Right hindlimb (tissue), 1 donor: ENCODE measurements at regions not wholly inside any gene's neighbourhood (a gene's known extent, or its start where the extent isn't known, plus 50 kb on each side); places are given as distances from the start of the nearest gene placed in this dataset.

ENCODE experiments used
- DNase-seq: peaks from one replicate; pipeline ENCODE4 v3.0.0-alpha.2; 2018

- DNase-seq, result no peak
Measured at GRCh38 chr12:77202457-77203060, 137.2 kb upstream of the E2F7 start.

DNA sequence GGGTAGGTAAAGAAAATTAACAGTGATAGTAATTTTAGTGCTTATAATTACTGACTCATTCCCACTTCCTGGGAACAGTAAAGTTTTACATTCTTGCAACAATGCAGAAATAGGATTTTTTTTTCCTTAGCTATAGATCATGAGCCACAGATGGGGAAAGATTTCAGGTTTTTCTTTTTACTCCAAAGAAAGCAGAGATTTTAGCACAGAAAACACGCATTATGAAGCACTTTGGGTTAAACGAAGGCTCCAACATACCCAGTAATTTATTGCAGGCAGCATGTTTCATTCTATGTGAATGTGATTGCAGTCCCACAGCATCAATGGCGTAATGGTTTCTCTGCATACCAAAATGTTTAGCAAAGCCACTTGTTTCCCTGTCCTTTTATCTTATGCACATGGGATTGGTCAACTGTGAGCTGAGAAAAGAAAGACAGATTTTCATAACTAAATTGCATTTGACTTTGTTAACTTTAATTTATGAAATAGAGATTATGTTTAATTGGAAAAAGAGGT, 124.6 kb upstream of the E2F7 start:
- DNase-seq, result no peak

DNA sequence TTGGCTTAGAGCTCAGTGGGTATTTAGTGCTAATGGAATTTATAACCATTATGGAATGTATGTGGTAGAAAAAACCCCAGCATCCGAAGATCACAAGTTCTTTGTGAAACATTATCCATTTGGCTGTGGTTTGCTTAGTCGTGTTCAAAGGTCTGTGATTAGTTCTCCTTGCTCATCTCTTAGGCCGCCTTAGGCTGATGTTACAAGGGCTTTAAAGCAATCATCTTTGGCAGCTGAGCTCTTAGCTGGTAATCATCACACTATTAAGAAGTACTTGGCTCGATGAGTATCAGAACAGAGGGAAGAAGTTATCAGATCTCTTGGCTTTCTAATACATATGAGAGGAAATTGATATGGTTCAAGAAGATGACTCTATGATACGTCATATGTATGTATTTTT, 124.1 kb upstream of the E2F7 start:
- no peak for DNase-seq

GRCh38 chr12:77179515-77179914, 114.1 kb upstream of the E2F7 start:
- DNase-seq, result no peak

DNA sequence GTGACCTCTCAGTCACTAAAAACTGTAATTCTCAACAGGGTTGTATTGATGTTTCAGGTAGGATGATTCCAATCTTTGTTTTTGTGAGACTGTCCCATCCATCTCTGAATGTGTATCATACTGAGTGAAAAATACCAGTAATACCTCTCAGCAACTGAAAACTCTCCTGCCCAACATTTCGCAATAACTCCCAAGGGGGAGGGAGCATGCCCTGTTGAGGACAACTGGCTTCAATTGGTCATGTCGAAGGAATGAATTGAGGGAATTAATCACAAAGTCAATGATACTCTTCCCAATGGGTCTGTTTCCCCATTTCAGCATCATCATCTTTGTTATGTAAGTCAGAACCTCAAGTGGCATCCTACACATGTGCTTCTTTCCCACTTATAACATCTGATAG, 102.4 kb upstream of the E2F7 start:
- DNase-seq, result no peak

DNA sequence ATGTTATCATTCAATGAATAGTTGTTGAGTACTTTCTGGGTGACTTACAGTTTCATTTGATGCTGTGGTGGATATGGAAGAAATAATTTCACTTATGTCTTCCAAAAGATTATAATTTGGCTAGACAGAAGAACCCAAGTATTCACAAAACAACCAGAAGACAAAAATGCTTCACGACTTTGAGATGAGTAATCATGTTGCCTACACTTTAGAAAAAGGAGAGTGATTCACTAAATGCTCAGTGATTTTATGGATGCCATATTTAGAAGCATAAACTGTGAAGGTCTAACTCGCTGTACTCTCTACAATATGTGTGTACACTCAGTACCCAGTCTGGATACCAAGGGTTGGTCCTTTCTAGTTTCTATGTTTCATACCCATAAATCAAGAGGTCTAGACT, 101.3 kb upstream of the E2F7 start:
- no peak for DNase-seq

DNA sequence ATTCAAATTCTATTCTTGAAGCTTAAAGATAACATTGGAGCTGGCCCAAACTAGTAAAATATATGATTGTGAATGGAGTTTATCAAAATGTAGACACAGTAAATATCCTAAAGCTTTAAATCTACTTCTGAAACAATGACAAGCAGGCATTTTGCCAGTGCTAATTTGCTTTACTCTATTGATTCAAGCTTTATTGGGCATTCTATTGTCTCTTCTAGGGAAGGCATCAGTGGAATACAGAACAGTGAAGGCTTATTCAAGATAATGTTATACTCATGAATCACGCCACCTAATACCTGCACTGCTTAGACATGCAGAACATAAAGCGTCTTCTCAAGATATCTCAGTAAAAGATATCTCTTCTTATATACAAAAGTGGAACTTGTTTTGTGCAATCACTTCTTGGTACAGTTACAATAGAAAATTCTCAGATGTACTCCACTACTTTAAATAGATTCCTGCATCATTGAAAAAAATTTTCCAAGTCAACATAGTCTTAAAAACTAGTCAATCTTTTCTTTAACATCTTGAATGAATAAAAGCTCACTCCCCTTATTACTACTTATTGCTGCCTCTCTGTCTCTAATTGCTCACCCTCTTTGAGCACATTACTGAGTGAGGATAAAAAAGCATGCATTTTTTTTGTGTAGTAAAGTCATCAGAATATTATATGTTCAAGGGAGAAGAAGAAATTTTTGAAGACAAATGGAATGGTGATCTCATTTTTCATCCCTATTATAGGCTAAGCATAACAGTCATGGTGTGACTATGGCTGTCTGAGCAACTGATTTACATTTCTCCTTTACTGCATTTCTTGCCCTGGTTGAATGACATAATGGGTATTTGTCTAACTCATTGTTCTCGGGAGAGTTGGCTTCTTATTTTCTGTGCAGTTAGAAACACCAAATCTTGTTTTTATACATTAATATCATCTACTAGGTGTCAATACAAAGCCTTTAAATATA, 98.0 kb upstream of the E2F7 start:
- DNase-seq, result no peak

DNA sequence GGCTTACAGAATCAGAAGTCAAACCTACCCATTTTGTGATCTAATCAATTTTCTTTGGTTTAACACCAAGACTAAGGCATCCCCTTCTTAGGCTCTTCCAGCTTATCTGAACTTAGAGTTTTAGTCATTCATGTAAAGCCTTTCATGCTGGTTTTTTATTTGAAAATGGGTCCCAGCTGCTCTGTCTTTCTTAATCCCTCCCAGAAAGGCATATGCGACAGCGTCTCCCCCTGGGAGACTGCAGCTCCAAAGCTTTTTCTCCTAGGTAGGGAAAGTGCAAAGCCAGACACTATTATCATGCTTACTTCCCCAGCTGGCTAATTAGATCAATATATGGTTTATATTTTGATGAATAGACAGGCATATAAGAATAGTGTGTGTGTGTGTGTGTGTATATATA, 96.6 kb upstream of the E2F7 start:
- DNase-seq, result no peak

GRCh38 chr12:77160931-77161330, 95.6 kb upstream of the E2F7 start:
- no peak for DNase-seq

GRCh38 chr12:77153706-77154105, 88.3 kb upstream of the E2F7 start:
- no peak for DNase-seq

GRCh38 chr12:77152623-77153193, 87.3 kb upstream of the E2F7 start:
- peak; percentile 21 for DNase-seq

GRCh38 chr12:77151030-77151429, 85.7 kb upstream of the E2F7 start:
- DNase-seq, result no peak

- peak; percentile 60 for DNase-seq
Measured at GRCh38 chr12:77133566-77133965, 68.2 kb upstream of the E2F7 start.

- no peak for DNase-seq
Measured at GRCh38 chr12:77131977-77132490, 66.7 kb upstream of the E2F7 start.

- no peak for DNase-seq
Measured at GRCh38 chr12:77130193-77130592, 64.8 kb upstream of the E2F7 start.

- no peak for DNase-seq
Measured at GRCh38 chr12:77124767-77125166, 59.4 kb upstream of the E2F7 start.

GRCh38 chr12:77122661-77123060, 57.3 kb upstream of the E2F7 start:
- DNase-seq, result no peak

GRCh38 chr12:77122236-77122635, 56.9 kb upstream of the E2F7 start:
- no peak for DNase-seq

GRCh38 chr12:77120156-77121085, 55.1 kb upstream of the E2F7 start:
- DNase-seq, result no peak

DNA sequence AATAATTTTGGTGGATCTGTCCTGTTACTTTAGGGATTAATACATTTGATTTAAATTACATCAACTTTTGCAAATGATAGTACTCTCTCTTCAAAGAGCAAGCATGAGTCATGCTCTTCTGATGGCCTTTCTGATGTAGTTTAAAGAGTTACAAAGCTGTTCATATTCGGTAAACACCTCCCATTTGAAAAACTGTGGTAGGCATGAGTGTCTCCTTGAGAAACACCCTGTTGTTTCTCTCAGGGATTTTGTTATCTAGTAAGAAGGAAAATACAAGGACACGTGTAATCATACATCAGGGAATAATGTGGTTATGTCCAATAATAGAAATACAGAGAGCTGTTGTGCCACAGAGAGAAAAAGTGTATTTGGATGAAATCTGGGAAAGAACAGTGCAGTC, 53.3 kb upstream of the E2F7 start:
- DNase-seq, result no peak

DNA sequence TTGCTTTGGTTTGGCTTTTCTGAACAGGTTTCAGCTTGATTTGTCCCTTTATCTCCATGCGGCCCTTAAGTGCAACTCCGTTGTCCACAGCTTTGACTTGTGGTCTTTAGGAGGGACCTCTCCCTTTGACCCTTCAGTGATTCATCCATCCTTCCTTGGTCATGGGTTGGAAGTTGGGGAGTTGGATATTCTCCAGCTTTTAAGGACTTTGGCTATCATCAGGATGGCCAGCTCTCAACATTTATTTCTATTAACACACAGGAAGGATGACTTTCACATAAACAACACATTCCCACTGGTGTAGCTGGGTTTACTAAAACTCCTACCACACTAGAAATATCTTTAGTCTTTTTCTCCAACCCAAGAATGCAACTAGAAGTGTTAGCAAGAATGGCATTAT, 50.9 kb upstream of the E2F7 start:
- DNase-seq, result no peak

DNA sequence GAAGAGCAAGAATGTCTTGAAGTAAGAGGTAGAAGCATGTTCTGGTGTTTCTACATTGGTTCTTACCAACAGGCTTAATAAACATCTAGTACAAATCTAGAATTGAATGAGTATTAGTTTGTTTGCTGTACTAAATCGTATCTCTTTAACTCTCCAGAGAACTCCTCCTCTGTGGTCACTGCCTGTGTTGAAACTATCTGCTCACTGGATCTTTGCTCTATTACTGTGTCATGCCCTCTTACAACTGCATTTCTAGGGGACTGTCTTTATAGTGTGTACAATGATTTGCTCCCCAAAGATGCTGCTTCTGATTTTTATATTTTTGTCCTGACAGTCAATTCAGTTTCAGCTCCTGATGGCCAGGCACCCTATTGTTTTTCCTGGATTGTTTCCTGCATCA, 50.1 kb upstream of the E2F7 start:
- DNase-seq, result no peak
